ENCODE measurements at regions not wholly inside any gene's neighbourhood (a gene's known extent, or its start where the extent isn't known, plus 50 kb on each side); places are given as distances from the start of the nearest gene placed in this dataset.

GRCh38 chr7:81637534-81637933 is 132.3 kb downstream of the HGF start:
- Mint-ChIP-seq H3K4me3 (ENCODE audit: unreplicated experiment) (no peak overlapping the region), H3K9me3 (ENCODE audit: unreplicated experiment) (peaks cover 11% of the 10 kb centered on the region), H3K4me1 (ENCODE audit: insufficient read depth, unreplicated experiment) (peaks cover 11% of the 10 kb centered on the region), H3K27ac (ENCODE audit: low read depth, unreplicated experiment) (no peak overlapping the region), H3K27me3 (ENCODE audit: insufficient read depth, unreplicated experiment) (no peaks in the 10 kb centered on the region), H3K36me3 (ENCODE audit: insufficient read depth, unreplicated experiment) (no peaks in the 10 kb centered on the region)
- POLR2A ChIA-PET, result no interaction called here
- DNase-seq (ENCODE audit: unreplicated experiment), result no peak
- CTCF ChIA-PET, result no interaction called here
- TF ChIP-seq CTCF (IDR thresholded peaks at IDR 0.05; ENCODE audit: unreplicated experiment), result no peak
- no TSS peak for BruUV-seq (replicated peaks)
- intact Hi-C loops (cut with micrococcal nuclease), result no loop called here

GRCh38 chr7:81632418-81632817 is 137.4 kb downstream of the HGF start:
- BruUV-seq (replicated peaks), result no TSS peak
- no peak overlapping the region for H3K27ac Mint-ChIP-seq (ENCODE audit: low read depth, unreplicated experiment)
- CTCF ChIA-PET, result no interaction called here
- H3K27me3 Mint-ChIP-seq (ENCODE audit: insufficient read depth, unreplicated experiment), result no peaks in the 10 kb centered on the region
- no peak for DNase-seq (ENCODE audit: unreplicated experiment)
- no peak overlapping the region for H3K4me3 Mint-ChIP-seq (ENCODE audit: unreplicated experiment)
- POLR2A ChIA-PET, result no interaction called here
- H3K9me3 Mint-ChIP-seq (ENCODE audit: unreplicated experiment), result no peaks in the 10 kb centered on the region
- TF ChIP-seq CTCF (IDR thresholded peaks at IDR 0.05; ENCODE audit: unreplicated experiment), result no peak
- no peaks in the 10 kb centered on the region for H3K4me1 Mint-ChIP-seq (ENCODE audit: insufficient read depth, unreplicated experiment)
- H3K36me3 Mint-ChIP-seq (ENCODE audit: insufficient read depth, unreplicated experiment), result no peaks in the 10 kb centered on the region
- intact Hi-C loops (cut with micrococcal nuclease), result no loop called here

- Mint-ChIP-seq H3K4me1 (ENCODE audit: insufficient read depth, unreplicated experiment) (no peaks in the 10 kb centered on the region), H3K9me3 (ENCODE audit: unreplicated experiment) (no peaks in the 10 kb centered on the region), H3K36me3 (ENCODE audit: insufficient read depth, unreplicated experiment) (no peaks in the 10 kb centered on the region), H3K27ac (ENCODE audit: low read depth, unreplicated experiment) (no peak overlapping the region), H3K4me3 (ENCODE audit: unreplicated experiment) (no peak overlapping the region), H3K27me3 (ENCODE audit: insufficient read depth, unreplicated experiment) (no peaks in the 10 kb centered on the region)
- intact Hi-C loops (cut with micrococcal nuclease), result no loop called here
- no peak for TF ChIP-seq CTCF (IDR thresholded peaks at IDR 0.05; ENCODE audit: unreplicated experiment)
- POLR2A ChIA-PET, result no interaction called here
- no peak for DNase-seq (ENCODE audit: unreplicated experiment)
- CTCF ChIA-PET, result no interaction called here
- no TSS peak for BruUV-seq (replicated peaks)
Observed at GRCh38 chr7:81630600-81630999, 139.2 kb downstream of the HGF start.

- no peaks in the 10 kb centered on the region for H3K27me3 Mint-ChIP-seq (ENCODE audit: insufficient read depth, unreplicated experiment)
- no peaks in the 10 kb centered on the region for H3K9me3 Mint-ChIP-seq (ENCODE audit: unreplicated experiment)
- no peaks in the 10 kb centered on the region for H3K36me3 Mint-ChIP-seq (ENCODE audit: insufficient read depth, unreplicated experiment)
- intact Hi-C loops (cut with micrococcal nuclease), result no loop called here
- BruUV-seq (replicated peaks), result no TSS peak
- ChIA-PET POLR2A (interaction anchor here (1.5 kb wide), 1 partner anchor 9 kb away, joined by 7 read pairs; no protein-coding TSS in a partner anchor), CTCF (no interaction called here)
- no peak overlapping the region for H3K27ac Mint-ChIP-seq (ENCODE audit: low read depth, unreplicated experiment)
- no peak for TF ChIP-seq CTCF (IDR thresholded peaks at IDR 0.05; ENCODE audit: unreplicated experiment)
- no peaks in the 10 kb centered on the region for H3K4me1 Mint-ChIP-seq (ENCODE audit: insufficient read depth, unreplicated experiment)
- no peak overlapping the region for H3K4me3 Mint-ChIP-seq (ENCODE audit: unreplicated experiment)
- DNase-seq (ENCODE audit: unreplicated experiment), result no peak
Observed at GRCh38 chr7:81629702-81630101, 140.1 kb downstream of the HGF start.
